ENCODE measurements at regions not wholly inside any gene's neighbourhood (a gene's known extent, or its start where the extent isn't known, plus 50 kb on each side); places are given as distances from the start of the nearest gene placed in this dataset.

DNA sequence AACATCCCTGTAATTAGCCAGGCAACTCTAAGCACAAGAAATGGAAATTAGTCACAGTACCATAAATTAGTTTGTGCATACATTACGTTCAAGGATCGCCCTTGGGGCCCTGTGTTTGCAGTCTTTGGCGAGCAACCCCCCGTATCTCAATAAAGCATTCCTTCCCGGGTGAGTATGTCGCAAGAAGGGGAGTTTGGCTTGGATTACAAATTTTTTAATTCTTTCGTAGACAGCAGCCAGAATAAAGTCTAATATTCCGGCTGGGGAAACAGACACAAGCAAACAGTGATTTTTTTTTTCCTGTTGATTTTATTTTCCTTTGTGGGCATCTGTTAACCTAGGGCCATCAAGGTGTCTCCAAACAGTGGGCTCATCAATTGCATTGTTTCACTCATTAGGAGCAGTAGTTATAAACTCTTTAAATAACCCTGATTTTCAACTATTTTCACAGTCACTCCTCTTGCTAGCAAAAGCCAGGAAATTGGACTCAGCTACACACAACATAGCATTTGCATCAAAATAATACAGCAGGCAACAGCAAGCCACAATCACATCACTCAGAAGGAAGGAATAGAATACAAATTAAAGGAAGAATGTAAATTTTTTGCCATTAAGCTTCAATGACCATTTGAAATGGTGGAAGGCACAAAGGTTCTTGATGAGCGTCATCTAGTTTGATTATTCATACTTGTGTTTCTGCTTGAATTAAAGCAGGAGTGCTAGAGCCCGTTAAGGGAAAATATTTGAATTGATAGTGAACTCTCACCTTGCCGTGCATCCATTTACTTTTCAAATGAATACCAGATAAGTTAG is 85.3 kb downstream of the LINC00237 start:
- Histone ChIP-seq H3K27ac (ENCODE audit: low read depth in 1 of 2, low read length in 2 of 2) (no peak overlapping the region), H3K4me1 (ENCODE audit: control insufficient read depth in 1 of 2, insufficient read depth in 2 of 2, low read length in 2 of 2) (no peaks in the 10 kb centered on the region), H3K27me3 (ENCODE audit: control insufficient read depth in 1 of 2, insufficient read depth in 2 of 2, low read length in 1 of 2) (no peaks in the 10 kb centered on the region), H3K36me3 (ENCODE audit: control insufficient read depth in 1 of 2, insufficient read depth in 2 of 2, low read length in 1 of 2) (no peaks in the 10 kb centered on the region), H3K9me3 (ENCODE audit: control insufficient read depth, low read length) (peaks cover 3% of the 10 kb centered on the region), H3K4me3 (ENCODE audit: low read length in 2 of 2) (no peak overlapping the region)
- peak; percentile 16 for ATAC-seq (ENCODE audit: low FRiP score)
- intact Hi-C loops (cut with DNase I), result no loop called here
- 16 to 21% methylated on average over 11 of the region's 11 CpGs for WGBS, 2 donors
- no peak for DNase-seq

DNA sequence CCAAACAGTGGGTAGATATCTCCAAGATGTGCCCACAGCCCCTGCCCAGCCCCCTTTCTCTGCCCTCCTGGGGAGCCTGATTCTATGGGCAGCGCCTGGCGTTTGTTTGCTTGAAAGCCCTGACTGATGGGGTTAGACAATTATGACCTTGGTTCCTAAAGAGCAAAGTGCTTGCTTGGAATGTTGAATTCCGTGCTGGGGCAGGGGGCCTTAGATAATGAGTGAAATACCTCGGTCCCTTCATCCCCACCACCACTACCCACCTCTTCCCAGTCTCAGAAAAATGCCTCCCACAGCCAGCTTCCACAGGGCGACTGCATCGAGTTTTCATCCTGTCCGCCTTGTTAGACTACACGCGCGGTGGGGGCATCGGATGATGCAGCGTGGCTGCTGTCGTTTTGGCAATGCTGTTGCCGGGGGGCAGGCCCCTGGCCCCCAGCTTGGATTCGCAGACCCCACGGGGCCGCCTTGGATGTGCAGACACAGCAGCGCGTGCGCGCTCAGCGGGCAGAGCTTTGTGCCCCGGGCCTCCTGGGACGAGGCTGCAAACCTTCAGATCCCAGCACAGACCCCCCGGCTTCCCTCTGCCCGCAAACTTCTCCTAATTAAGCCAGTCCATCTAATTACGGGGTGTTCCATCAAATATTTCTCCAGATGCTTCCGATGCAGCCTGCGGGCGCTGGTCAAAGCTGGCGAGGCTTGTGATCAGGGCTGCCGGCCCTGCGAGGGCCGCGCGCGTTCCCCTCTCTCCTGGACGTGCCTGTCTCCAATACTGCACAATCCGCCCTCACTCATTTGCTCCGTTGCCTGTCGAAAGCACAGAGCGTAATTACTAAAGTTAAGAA is 86.1 kb downstream of the LINC00237 start:
- intact Hi-C loops (cut with DNase I), result no loop called here
- ATAC-seq (ENCODE audit: low FRiP score), result peak; percentile 42
- no peaks in the 10 kb centered on the region for H3K36me3 ChIP-seq (ENCODE audit: control insufficient read depth in 1 of 2, insufficient read depth in 2 of 2, low read length in 1 of 2)

DNA sequence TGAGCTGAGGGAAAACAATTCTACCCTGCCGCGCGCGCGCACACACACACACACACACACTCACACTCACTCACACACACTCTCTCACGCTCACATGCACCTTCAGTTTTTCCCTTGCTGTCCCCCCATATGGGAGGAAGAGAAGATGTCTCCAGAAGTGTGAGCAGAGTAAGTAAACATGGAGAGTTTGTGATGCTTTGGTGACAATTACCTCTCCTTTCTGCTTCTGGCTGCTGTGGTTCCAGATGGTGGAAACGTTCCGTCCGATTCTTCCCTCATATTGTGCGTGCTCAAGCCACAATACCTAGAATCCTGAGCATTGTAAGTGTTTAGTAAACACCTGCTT is 86.7 kb downstream of the LINC00237 start:
- ATAC-seq (ENCODE audit: low FRiP score), result no peak
- Histone ChIP-seq H3K27ac (ENCODE audit: low read depth in 1 of 2, low read length in 2 of 2) (no peak overlapping the region), H3K36me3 (ENCODE audit: control insufficient read depth in 1 of 2, insufficient read depth in 2 of 2, low read length in 1 of 2) (no peaks in the 10 kb centered on the region), H3K4me1 (ENCODE audit: control insufficient read depth in 1 of 2, insufficient read depth in 2 of 2, low read length in 2 of 2) (no peaks in the 10 kb centered on the region), H3K9me3 (ENCODE audit: control insufficient read depth, low read length) (peaks cover 3% of the 10 kb centered on the region), H3K4me3 (ENCODE audit: low read length in 2 of 2) (no peak overlapping the region), H3K27me3 (ENCODE audit: control insufficient read depth in 1 of 2, insufficient read depth in 2 of 2, low read length in 1 of 2) (no peaks in the 10 kb centered on the region)
- 47 to 70% methylated on average over 10 of the region's 10 CpGs for WGBS, 2 donors
- DNase-seq, result no peak
- intact Hi-C loops (cut with DNase I), result no loop called here

More for the DNA sequence above, 86.1 kb downstream of the LINC00237 start:
- DNase-seq, result no peak
- Histone ChIP-seq H3K4me1 (ENCODE audit: control insufficient read depth in 1 of 2, insufficient read depth in 2 of 2, low read length in 2 of 2) (no peaks in the 10 kb centered on the region), H3K4me3 (ENCODE audit: low read length in 2 of 2) (no peak overlapping the region), H3K27me3 (ENCODE audit: control insufficient read depth in 1 of 2, insufficient read depth in 2 of 2, low read length in 1 of 2) (no peaks in the 10 kb centered on the region), H3K9me3 (ENCODE audit: control insufficient read depth, low read length) (peaks cover 3% of the 10 kb centered on the region), H3K27ac (ENCODE audit: low read depth in 1 of 2, low read length in 2 of 2) (no peak overlapping the region)
- 1 to 5% methylated on average over 41 to 42 of the region's 42 CpGs for WGBS, 2 donors

DNA sequence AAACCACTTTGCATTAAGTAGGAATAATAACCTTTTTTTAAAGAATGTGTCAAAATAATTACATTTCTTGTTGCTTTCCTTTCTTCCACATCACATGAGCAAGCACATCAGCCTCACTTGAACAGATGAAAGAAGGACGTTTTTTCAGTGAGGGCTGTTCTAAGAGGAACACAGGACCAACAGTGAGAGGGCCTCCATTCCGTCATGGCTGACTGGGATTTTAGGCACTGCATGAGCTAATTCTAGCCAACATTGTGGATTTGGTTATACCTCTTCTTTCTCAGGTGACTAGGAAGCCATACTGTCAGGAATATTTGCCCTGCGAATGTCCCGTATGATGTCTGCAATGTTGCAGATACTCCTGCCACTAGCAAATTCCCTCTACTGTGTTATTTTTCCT is 87.6 kb downstream of the LINC00237 start:
- DNase-seq (no peak), ATAC-seq (ENCODE audit: low FRiP score) (no peak)
- no peaks in the 10 kb centered on the region for H3K4me1 ChIP-seq (ENCODE audit: control insufficient read depth in 1 of 2, insufficient read depth in 2 of 2, low read length in 2 of 2)
- no peak overlapping the region for H3K4me3 ChIP-seq (ENCODE audit: low read length in 2 of 2)
- no peaks in the 10 kb centered on the region for H3K36me3 ChIP-seq (ENCODE audit: control insufficient read depth in 1 of 2, insufficient read depth in 2 of 2, low read length in 1 of 2)
- H3K9me3 ChIP-seq (ENCODE audit: control insufficient read depth, low read length), result peaks cover 3% of the 10 kb centered on the region
- H3K27ac ChIP-seq (ENCODE audit: low read depth in 1 of 2, low read length in 2 of 2), result no peak overlapping the region
- no peaks in the 10 kb centered on the region for H3K27me3 ChIP-seq (ENCODE audit: control insufficient read depth in 1 of 2, insufficient read depth in 2 of 2, low read length in 1 of 2)
- intact Hi-C loops (cut with DNase I), result no loop called here
- 65 to 71% methylated on average over 4 of the region's 4 CpGs for WGBS, 2 donors

DNA sequence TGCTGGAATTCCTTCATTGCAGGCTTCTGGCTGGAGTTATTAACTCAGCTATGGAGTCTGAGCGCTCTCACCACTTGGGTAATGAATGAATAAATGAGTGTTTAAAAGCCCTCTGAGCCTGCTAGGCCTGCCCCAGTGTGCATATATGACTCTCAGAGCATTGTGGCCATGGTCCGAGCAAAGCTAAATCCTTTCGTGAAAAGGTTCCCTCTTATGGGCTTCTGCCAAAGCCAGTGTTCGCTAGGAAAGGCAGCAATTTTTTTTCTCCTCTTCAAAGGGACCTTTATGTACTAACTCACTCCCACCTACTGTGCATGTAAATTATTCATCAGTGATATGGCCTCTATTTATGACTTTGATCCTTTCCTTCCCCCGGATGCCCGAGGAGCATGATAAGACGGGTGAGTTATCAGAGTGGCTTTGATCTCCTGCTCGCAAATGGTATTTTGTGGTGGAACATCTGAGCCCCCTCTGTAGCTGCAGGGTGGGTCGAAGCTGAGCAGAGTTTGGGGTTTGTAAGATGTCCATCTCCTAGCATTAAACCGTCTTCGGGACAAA is 88.6 kb downstream of the LINC00237 start:
- intact Hi-C loops (cut with DNase I), result no loop called here
- DNase-seq (no peak), ATAC-seq (ENCODE audit: low FRiP score) (no peak)
- WGBS, 2 donors, result 54 to 68% methylated on average over 11 of the region's 11 CpGs
- no peaks in the 10 kb centered on the region for H3K36me3 ChIP-seq (ENCODE audit: control insufficient read depth in 1 of 2, insufficient read depth in 2 of 2, low read length in 1 of 2)
- H3K27me3 ChIP-seq (ENCODE audit: control insufficient read depth in 1 of 2, insufficient read depth in 2 of 2, low read length in 1 of 2), result no peaks in the 10 kb centered on the region
- H3K27ac ChIP-seq (ENCODE audit: low read depth in 1 of 2, low read length in 2 of 2), result no peak overlapping the region
- no peaks in the 10 kb centered on the region for H3K9me3 ChIP-seq (ENCODE audit: control insufficient read depth, low read length)
- H3K4me3 ChIP-seq (ENCODE audit: low read length in 2 of 2), result no peak overlapping the region
- no peaks in the 10 kb centered on the region for H3K4me1 ChIP-seq (ENCODE audit: control insufficient read depth in 1 of 2, insufficient read depth in 2 of 2, low read length in 2 of 2)

DNA sequence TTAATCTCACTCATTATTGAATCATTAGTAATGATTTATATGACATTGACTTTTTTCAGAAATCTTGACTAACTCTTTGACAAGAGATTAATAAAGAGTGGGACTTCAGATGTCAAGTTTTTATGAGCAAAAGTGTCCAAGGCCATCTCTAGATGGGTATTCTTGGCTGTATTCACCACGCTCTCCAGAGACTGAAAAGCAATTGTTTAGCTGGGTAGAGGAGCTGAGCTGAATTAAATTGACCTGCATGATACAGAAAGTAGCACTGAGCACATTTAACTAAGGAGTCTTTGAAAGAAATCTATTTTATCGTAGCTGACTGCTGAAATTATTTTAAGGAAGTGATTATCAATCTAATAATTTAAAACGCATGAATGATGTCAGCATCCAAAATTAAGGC is 89.4 kb downstream of the LINC00237 start:
- H3K27me3 ChIP-seq (ENCODE audit: control insufficient read depth in 1 of 2, insufficient read depth in 2 of 2, low read length in 1 of 2), result no peaks in the 10 kb centered on the region
- no peak for ATAC-seq (ENCODE audit: low FRiP score)

DNA sequence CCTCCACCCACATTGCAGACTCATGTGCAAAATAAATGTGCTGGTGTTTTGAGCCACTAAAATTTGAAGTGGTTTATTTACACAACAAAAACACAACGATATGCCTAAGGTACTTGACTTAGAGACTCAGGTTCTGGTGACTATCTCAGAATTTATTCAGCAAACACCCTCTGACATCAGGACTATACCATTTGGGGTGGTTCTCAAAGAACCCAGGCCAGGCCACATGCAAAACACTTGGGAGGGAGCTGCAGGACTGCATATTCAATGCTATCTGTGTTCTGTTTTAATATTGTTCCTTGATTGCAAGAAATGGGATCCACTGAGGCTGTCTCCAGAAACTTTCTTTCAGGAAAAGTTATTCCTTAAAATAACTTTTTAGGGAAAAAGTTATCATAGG is 91.6 kb downstream of the LINC00237 start:
- ATAC-seq (ENCODE audit: low FRiP score), result no peak
- H3K4me1 ChIP-seq (ENCODE audit: control insufficient read depth in 1 of 2, insufficient read depth in 2 of 2, low read length in 2 of 2), result no peaks in the 10 kb centered on the region
- peaks cover 2% of the 10 kb centered on the region for H3K9me3 ChIP-seq (ENCODE audit: control insufficient read depth, low read length)
- no peaks in the 10 kb centered on the region for H3K36me3 ChIP-seq (ENCODE audit: control insufficient read depth in 1 of 2, insufficient read depth in 2 of 2, low read length in 1 of 2)
- intact Hi-C loops (cut with DNase I), result no loop called here
- H3K27ac ChIP-seq (ENCODE audit: low read depth in 1 of 2, low read length in 2 of 2), result no peak overlapping the region
- no peaks in the 10 kb centered on the region for H3K27me3 ChIP-seq (ENCODE audit: control insufficient read depth in 1 of 2, insufficient read depth in 2 of 2, low read length in 1 of 2)
- no peak for DNase-seq
- WGBS, 2 donors, result 49 to 66% methylated on average over 1 of the region's 1 CpG
- H3K4me3 ChIP-seq (ENCODE audit: low read length in 2 of 2), result no peak overlapping the region

More for the DNA sequence above, 89.4 kb downstream of the LINC00237 start:
- Histone ChIP-seq H3K36me3 (ENCODE audit: control insufficient read depth in 1 of 2, insufficient read depth in 2 of 2, low read length in 1 of 2) (no peaks in the 10 kb centered on the region), H3K9me3 (ENCODE audit: control insufficient read depth, low read length) (peaks cover 2% of the 10 kb centered on the region), H3K4me3 (ENCODE audit: low read length in 2 of 2) (no peak overlapping the region), H3K27ac (ENCODE audit: low read depth in 1 of 2, low read length in 2 of 2) (no peak overlapping the region), H3K4me1 (ENCODE audit: control insufficient read depth in 1 of 2, insufficient read depth in 2 of 2, low read length in 2 of 2) (no peaks in the 10 kb centered on the region)
- DNase-seq, result no peak
- intact Hi-C loops (cut with DNase I), result no loop called here
- WGBS, 2 donors, result 56 to 71% methylated on average over 3 of the region's 3 CpGs

DNA sequence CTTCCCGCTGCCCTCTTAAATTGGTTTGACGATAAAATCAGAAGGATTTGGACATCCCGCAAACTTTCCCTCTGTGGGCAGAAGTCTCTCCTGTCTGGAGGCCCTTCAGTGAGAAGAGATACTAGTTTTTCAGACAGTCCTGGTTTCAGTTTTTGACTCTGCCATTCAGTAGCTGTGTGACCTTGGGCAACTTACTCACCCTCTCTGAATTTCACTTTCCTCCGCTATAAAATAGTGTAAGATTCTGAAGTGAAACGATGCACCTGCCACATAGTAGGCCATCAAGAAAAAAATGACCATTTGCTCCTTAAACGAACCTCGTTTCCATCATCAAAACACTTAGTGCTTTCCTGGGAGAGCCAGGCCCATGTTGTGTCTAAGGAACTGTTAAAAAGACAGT is 97.2 kb downstream of the LINC00237 start:
- intact Hi-C loops (cut with DNase I), result no loop called here
- Histone ChIP-seq H3K4me3 (ENCODE audit: low read length in 2 of 2) (no peak overlapping the region), H3K27ac (ENCODE audit: low read depth in 1 of 2, low read length in 2 of 2) (no peak overlapping the region), H3K27me3 (ENCODE audit: control insufficient read depth in 1 of 2, insufficient read depth in 2 of 2, low read length in 1 of 2) (no peaks in the 10 kb centered on the region), H3K36me3 (ENCODE audit: control insufficient read depth in 1 of 2, insufficient read depth in 2 of 2, low read length in 1 of 2) (no peaks in the 10 kb centered on the region), H3K9me3 (ENCODE audit: control insufficient read depth, low read length) (peaks cover 2% of the 10 kb centered on the region), H3K4me1 (ENCODE audit: control insufficient read depth in 1 of 2, insufficient read depth in 2 of 2, low read length in 2 of 2) (no peaks in the 10 kb centered on the region)
- ATAC-seq (ENCODE audit: low FRiP score) (no peak), DNase-seq (no peak)
- 79 to 84% methylated on average over 7 of the region's 7 CpGs for WGBS, 2 donors
